ENCODE measurements at regions not wholly inside any gene's neighbourhood (a gene's known extent, or its start where the extent isn't known, plus 50 kb on each side); places are given as distances from the start of the nearest gene placed in this dataset.

DNA sequence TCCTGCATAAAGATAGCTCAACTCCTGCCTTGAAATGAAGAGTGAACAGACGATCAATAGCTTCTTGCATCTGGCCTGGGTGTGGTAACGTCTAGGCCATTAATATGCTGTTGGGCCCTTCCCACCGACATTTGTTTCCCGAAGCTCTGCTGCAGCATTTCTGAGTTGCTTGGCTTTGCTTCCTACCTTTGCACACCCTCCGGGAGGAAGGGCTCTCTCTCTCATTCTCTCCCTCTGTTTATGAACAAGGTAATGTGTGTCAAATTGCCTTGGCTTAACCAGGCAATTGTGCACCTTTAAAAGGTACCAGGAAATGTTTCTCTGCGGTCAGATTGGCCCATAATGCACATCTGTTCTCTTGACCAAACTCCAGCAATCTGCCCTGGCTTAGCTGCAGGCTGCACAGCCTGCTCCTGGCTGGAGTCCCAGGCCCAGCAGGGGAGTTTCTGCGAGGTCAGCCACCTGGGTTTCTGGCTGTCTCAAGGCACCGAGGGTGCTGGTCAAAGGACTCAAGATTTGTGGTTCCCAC, 223.7 kb downstream of the SNX10 start:
- TF ChIP-seq YY1 (IDR thresholded peaks at IDR 0.05; ENCODE audit: insufficient read depth, insufficient read length) (no peak), ZNF274 (IDR thresholded peaks at IDR 0.05; ENCODE audit: low read depth, low read length) (no peak), SUZ12 (IDR thresholded peaks at IDR 0.05; ENCODE audit: extremely low read depth, insufficient read depth, insufficient read length) (no peak)
